ENCODE measurements at regions not wholly inside any gene's neighbourhood (a gene's known extent, or its start where the extent isn't known, plus 50 kb on each side); places are given as distances from the start of the nearest gene placed in this dataset.

- H3K27ac ChIP-seq, result no peak overlapping the region
- H4K20me1 ChIP-seq (ENCODE audit: insufficient read depth), result no peaks in the 10 kb centered on the region
- no peak overlapping the region for H3K4me3 ChIP-seq
- H3K36me3 ChIP-seq (ENCODE audit: low read depth), result no peaks in the 10 kb centered on the region
- ChIA-PET CTCF (no interaction called here), POLR2A (ENCODE audit: unreplicated experiment) (interaction anchor here (0.7 kb wide), 1 partner anchor 630 kb away, joined by 3 read pairs; no protein-coding TSS in a partner anchor)
- no peak overlapping the region for H3K4me2 ChIP-seq
- H3K9me2 ChIP-seq (ENCODE audit: insufficient read depth), result no peaks in the 10 kb centered on the region
- DNase-seq, result no peak
- no peaks in the 10 kb centered on the region for H3K4me1 ChIP-seq (replicated peaks; ENCODE audit: insufficient read depth)
- no peak overlapping the region for H2AFZ ChIP-seq
- TF ChIP-seq EZH2 (IDR thresholded peaks at IDR 0.05; ENCODE audit: low read depth) (no peak), CTCF (conservative IDR thresholded peaks at IDR 0.05) (no peak)
- H3K79me2 ChIP-seq (ENCODE audit: low read depth), result no peaks in the 10 kb centered on the region
- no peaks in the 10 kb centered on the region for H3F3A ChIP-seq (ENCODE audit: insufficient read depth, low read depth)
- no peaks in the 10 kb centered on the region for H3K27me3 ChIP-seq (ENCODE audit: insufficient read depth, low read depth)
- no TSS peak for BruUV-seq (replicated peaks)
- intact Hi-C loops (cut with micrococcal nuclease; ENCODE audit: unreplicated experiment), result no loop called here
- 0 out of 2 replicates have a peak, but pooled peaks cover 4% of the 10 kb centered on the region for H3K9me3 ChIP-seq (ENCODE audit: insufficient read depth, low read depth)
Measured at GRCh38 chr5:33161421-33161820, 279.3 kb upstream of the TARS1 start.

- intact Hi-C loops (cut with micrococcal nuclease; ENCODE audit: unreplicated experiment), result no loop called here
- Histone ChIP-seq H3K4me3 (no peak overlapping the region), H4K20me1 (ENCODE audit: insufficient read depth) (no peaks in the 10 kb centered on the region), H2AFZ (no peak overlapping the region), H3K4me2 (no peak overlapping the region), H3K27me3 (ENCODE audit: insufficient read depth, low read depth) (no peaks in the 10 kb centered on the region), H3F3A (ENCODE audit: insufficient read depth, low read depth) (no peaks in the 10 kb centered on the region), H3K4me1 (replicated peaks; ENCODE audit: insufficient read depth) (no peaks in the 10 kb centered on the region), H3K36me3 (ENCODE audit: low read depth) (no peaks in the 10 kb centered on the region), H3K79me2 (ENCODE audit: low read depth) (no peaks in the 10 kb centered on the region), H3K27ac (no peak overlapping the region), H3K9me3 (ENCODE audit: insufficient read depth, low read depth) (0 out of 2 replicates have a peak, but pooled peaks cover 4% of the 10 kb centered on the region), H3K9me2 (ENCODE audit: insufficient read depth) (no peaks in the 10 kb centered on the region)
- CTCF ChIA-PET, result no interaction called here
- TF ChIP-seq EZH2 (IDR thresholded peaks at IDR 0.05; ENCODE audit: low read depth) (no peak), CTCF (conservative IDR thresholded peaks at IDR 0.05) (no peak)
- BruUV-seq (replicated peaks), result no TSS peak
- POLR2A ChIA-PET (ENCODE audit: unreplicated experiment), result no interaction called here
- no peak for DNase-seq
Measured at GRCh38 chr5:33162057-33162456, 278.7 kb upstream of the TARS1 start.

- Histone ChIP-seq H2AFZ (no peak overlapping the region), H3F3A (ENCODE audit: insufficient read depth, low read depth) (no peaks in the 10 kb centered on the region), H3K27ac (no peak overlapping the region), H3K9me2 (ENCODE audit: insufficient read depth) (no peaks in the 10 kb centered on the region), H3K79me2 (ENCODE audit: low read depth) (no peaks in the 10 kb centered on the region), H3K36me3 (ENCODE audit: low read depth) (no peaks in the 10 kb centered on the region), H4K20me1 (ENCODE audit: insufficient read depth) (no peaks in the 10 kb centered on the region), H3K9me3 (ENCODE audit: insufficient read depth, low read depth) (peaks cover 20% of the 10 kb centered on the region), H3K4me2 (no peak overlapping the region), H3K4me3 (no peak overlapping the region), H3K4me1 (replicated peaks; ENCODE audit: insufficient read depth) (no peaks in the 10 kb centered on the region), H3K27me3 (ENCODE audit: insufficient read depth, low read depth) (no peaks in the 10 kb centered on the region)
- DNase-seq, result no peak
- ChIA-PET POLR2A (ENCODE audit: unreplicated experiment) (no interaction called here), CTCF (no interaction called here)
- no TSS peak for BruUV-seq (replicated peaks)
- intact Hi-C loops (cut with micrococcal nuclease; ENCODE audit: unreplicated experiment), result no loop called here
- no peak for TF ChIP-seq EZH2 (IDR thresholded peaks at IDR 0.05; ENCODE audit: low read depth)
- TF ChIP-seq CTCF (conservative IDR thresholded peaks at IDR 0.05), result no peak
Measured at GRCh38 chr5:33166522-33166921, 274.2 kb upstream of the TARS1 start.
